DMS153 (cell line): ENCODE measurements at regions not wholly inside any gene's neighbourhood (a gene's known extent, or its start where the extent isn't known, plus 50 kb on each side); places are given as distances from the start of the nearest gene placed in this dataset.
A peak's percentile ranks its signal among the peaks of the same experiment; 100 is the strongest.

ENCODE experiments used
- DNase-seq: peaks from one replicate; lab custom pipeline; 2025; lab: John Stamatoyannopoulos, UW

DNA sequence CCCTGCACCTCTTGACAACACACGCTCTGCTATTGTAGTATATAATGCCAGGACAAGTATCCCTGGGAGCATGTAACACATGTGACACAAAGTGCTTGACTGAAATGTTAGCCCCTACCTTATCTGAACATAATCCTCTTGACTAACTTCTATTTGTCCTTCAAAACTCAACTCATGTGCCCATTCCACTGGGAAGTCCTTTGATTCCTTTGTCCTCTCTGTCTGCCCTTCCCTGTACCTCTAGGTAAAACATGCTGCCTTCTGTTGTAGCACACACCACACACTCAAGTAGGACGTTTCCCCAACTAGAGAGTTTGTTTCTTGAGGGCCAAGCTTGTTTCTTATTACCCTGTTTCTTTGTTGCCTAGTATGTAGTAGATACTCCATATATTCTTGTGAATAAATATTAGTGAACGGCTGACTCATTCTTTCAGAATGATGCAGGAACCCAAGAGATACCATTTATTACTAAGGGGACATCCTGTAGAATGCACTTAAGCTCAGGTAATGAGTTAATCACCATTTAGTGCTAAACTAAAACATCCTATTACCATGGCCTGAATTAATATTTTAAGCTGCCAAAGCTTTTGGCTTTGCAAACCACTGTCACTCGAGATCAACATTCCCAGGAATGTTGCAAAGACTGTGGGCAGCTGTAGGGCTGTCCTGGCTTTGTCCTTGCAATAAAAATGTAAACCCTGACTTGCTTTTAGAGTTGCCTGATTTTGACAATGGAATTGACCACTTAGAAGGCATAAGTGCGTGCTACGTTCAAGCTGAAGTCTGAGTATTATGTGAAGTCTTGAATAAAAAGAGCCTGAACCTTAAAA, 313.4 kb downstream of the COG6 start:
- no peak for DNase-seq

DNA sequence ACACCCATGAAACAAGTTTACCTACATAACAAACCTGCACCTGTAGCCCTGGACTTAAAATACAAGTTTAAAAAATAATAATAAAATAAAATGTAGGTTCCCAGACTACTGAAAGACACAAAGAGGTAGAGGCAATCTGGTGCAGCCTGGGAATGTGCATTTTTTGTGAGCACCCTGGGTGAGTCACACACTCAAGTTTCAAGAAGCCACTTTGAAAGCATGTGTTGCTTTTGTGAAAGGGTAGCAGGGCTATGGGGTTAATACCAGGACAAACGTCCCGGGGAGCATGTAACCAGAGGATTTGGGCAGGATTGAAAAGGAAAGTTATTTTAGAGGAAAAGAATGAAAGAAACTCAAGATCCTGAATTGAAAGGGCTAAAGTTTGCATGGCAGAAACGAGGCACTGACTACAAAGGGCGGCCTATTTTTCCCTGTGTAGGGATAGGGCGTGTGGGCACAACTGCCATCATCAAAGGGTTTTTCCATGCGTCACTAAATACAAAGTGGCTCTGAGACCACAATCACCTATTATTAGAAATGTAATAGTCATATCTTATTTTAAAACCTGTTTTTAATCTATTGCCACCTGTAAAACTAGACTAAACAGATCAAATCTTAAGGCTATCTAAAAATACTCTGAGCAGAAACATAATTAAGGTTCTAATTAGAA, 314.9 kb downstream of the COG6 start:
- DNase-seq, result no peak

DNA sequence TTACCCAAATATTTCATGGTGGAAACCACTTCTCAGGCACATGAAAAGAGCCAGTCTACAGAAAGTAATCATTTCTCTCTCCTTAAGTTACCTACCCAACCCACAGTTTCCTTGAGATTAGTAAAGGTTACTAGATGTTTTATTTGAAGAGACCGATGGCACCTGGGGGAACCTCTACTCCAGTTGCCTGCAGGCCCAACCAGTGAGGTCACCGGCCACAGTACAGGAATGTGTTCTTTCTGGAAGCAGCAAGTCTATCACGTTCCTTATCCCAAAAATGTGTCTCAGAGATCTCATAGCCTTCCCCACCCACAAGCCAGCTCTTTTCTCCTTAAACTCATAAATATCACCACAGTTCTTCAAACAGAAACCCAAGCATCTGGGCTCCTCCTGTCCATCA, 316.1 kb downstream of the COG6 start:
- DNase-seq, result no peak

DNA sequence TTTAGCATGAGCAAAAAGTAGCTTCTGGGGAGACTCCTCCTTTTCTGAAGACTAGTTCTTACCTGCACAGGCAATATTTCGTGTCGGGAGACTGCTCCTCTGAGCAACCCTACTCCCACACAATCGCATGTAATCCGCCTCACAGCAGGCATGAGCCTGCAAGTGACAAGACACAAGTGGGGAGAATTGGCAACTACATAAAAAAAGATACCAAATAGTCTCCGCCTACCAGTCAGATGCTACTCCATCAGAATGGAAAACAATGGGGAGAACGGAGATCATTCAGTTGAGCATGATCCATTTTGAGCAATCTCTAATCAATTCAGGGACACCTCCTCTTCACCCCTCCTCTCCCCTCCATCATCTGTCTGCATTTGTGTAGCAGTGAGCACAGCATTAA, 321.0 kb downstream of the COG6 start:
- DNase-seq, result no peak

DNA sequence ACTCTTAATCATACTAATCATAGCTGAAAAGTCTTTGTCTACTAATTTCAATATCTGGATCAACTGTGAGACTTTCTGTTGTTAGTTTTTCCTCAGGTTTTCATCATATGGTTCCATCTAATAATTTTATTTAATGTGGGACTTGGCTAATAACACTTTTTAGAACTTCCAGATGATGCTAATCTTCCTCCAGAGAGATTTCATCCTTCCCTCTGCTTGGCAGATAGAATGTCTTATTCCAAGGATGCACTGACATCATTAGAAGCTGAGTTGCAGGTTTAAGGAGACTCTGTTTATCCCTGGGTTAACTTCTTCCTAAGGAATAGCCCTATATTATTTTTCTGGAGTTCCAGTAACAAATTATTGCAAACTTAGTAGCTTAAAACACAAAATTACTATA, 325.6 kb downstream of the COG6 start:
- no peak for DNase-seq

DNA sequence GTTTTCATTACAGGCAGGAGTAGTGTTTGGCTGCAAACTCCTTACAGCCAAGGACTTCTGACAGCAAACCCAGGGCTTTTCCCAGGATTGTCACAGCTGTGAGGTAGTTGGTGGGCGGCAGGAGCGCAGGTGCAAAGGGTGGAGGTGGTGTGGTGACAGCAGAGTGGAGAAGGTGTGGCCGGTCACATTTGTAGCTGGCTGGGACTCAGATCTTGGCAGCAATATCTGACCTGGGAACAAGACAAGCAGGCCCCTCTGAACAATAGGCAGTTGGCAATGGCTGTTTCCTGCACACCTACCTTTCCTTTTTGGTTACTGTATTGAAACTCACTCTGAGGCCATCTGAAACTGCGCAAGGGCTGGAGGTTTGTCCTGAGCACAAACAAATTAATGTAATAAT, 327.3 kb downstream of the COG6 start:
- DNase-seq, result no peak

DNA sequence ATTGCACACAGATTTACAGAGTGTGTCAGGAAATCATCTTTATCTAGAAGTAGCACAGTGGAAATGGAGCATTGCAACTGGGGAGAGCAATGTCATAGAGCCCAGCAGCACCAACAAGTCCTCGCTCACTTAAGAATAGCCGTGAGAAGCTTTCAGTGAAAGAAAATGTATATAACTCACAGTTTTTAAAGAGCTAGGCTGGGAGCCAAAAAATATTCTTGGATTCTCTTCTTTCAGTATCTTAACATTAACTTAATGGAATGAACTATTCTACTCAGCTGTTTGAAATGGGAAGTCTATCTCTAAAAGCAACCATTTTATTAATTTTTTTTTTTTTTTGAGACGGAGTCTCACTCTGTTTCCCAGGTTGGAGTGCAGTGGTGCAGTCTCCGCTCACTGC, 329.6 kb downstream of the COG6 start:
- no peak for DNase-seq

DNA sequence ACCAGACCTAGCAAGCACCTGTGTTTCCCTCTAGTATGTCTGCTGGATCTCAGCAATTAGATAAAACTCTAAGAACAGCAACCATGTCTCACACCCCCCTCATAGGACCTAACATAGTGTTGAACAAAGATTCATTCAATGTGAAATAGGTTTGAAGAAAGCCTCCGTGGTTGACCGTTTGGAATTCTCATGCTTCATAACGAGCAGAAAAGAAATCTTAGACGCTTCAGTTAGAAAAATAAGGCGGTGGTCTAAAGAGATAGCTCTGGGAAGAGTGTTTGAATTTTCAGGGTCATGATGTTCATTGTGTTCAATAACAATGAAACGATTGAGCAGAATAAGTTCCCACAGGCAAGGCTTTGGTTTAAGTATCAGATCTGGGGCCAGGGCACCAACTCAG, 332.9 kb downstream of the COG6 start:
- no peak for DNase-seq

DNA sequence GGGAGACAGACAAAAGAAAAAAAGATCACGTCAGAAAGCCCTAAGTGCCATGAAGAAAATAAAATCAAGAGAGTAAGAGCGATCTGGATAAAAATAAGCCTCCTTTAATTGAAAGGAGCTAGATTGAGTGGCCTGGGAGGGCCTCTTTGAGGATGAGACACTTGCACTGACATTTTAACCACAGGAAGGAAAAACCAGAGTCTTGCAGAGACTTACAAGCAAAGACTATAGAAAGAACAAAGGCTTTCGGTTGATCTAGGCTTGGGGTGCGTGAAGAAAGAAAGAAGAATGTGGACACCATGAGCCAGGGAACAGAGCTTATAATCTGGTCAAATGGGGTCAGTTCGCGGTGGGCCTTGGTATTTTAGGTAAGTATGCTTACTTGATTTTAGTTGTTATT, 342.7 kb downstream of the COG6 start:
- no peak for DNase-seq

DNA sequence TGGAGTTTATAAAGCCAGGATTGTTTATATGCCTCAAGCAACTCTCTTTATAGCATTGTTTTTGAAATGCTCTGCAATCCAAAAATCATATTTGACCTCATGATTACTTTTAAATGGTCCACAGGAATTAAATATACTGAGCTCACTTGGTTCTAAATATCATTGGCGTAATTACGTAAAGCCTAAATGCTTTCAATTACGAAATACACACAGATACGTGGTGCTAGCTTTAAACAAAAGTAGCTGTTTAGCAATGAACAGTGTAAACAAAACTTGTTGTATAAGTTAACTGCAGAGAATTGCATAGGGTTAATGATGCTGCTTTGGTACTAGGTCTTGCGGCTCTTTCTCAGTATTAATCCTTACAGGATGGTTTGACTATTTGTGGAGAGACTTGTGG, 346.6 kb downstream of the COG6 start:
- DNase-seq, result no peak

DNA sequence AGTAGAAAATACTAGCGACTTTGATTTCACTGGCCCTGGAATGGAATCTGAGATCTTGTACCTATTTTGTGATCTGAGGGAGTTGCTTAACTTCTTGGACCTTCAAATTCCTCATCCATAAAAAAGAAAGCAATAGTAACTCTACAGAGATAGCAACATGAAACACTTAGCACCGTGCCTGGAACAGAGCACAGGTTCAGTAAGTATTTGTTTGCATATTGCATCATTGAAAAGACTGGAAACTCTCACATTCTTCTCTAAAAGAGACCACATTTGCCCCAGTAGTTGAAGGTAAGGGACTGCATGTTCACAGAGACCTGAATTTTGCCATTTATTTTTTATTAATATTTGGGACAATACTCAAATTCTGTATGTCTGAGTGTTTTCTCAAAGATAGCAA, 358.1 kb downstream of the COG6 start:
- no peak for DNase-seq

DNA sequence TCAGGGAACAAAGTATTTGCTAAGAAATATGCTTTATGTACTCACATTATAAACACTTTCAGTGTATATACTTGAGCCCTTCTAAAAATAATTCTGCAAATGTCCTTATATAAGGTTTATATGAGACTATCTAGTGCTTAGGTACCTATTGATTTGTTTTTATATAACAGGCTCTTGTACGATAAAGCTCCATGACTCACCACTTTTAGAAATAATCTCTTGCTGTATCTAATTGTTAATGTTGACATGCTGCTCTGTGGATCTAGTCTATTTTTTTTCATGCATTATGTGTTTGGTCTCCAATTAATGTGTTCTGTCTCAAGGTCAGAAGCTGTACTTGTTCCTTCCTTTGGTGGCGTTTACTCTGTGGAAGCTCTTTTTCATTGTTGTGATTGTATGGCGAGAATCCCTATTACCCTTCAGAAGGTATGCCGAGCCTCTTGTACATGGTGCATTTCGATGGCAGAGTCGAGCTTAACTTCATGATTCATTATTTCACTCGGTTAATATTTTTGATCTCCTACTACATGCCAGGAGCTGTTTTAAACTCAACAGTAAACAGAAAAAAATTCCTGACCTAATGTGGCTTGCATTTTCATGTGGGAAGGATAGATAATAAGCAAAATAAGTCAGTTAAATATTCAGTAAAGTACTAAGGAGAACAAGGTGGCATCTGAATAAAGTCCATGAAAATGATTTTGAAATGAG, 361.6 kb downstream of the COG6 start:
- peak; percentile 2 for DNase-seq

DNA sequence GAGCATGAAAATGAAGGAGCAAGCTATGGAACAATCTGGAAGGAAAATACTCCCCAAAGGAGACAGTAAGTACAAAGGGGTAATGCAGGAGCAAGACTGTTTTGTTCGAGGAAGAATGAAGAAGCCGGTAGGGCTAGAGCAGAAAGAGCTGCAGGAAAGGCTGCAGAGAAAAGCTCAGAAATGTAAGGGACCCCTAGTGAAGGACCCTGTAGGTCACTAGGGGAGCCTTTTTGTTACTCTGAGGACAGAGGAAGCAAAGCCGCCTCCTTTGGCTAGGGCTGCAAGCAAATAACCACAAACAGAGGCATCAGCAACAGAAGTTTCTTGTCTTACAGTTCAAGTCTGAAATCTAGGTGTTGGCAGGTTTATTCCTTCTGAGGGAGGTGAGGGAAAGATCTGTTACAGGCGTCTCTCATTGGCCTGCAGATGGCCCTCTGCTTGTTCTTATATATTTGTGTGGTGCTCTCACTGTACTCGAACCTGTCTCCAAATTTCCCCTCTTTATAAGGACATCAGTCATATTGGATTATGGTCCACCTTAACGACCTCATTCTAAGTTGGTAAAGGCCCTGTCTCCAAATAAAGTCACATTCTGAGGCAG, 362.3 kb downstream of the COG6 start:
- no peak for DNase-seq

DNA sequence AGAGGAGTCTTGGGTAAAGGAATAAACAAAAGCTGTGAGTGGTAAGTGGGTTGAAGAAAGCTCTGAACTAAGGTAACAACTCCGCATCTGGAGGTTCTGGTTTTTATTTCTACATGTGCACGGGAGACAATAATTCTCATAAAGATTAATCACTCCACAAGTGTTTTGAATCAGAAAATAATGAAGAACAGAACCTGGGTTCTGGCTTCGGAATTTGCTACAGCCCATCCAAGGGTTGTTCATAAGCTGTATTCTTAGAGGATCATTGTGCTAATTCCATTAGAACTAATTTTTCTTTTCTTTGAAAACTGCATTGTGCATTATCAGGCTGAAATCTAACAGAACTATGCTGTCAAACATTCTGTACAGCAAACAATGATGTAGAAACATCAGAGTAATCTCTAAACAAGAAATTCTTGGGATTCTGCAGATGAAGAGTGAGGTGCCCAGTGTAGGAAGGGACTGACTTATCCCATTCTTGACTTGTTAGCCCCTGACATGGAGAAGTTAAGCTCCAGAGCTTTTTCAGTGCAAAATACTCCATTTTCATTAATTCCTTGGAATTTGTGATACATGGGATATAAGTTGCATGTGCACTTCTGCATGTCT, 368.2 kb downstream of the COG6 start:
- no peak for DNase-seq

DNA sequence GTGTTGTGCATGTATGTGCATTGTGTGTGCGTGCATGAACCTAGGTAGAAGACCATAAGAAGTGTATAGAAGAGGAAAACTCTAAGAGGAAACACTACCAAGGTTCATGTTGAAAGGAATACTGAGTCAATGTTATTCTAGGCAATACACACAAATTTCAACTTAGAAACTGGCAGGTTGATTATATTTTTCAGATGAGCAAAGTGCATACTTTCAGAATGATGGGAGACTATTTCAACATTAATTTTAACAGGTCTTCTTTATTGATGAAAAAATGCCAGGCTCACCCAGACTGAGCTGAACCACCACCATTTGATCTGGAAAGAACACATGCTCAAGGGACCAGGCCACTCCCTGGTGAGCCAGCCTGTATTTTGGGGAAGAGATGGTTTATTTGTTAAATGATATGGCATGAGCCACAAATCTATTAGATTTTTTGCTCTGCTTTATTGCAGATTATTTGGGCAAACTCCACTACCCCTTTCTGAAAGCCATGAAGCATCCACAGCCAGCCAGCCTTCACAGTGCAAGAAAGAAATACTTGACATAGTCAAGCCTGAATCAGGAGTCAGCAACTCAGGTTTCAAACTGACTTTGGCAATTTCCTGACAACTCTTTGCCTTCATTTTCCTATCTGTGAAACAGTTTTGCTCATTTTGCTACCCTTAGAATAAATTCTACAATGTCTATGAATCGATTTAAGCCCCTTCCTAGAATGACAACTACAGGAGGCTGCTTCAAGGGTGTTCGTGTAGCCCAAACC, 368.9 kb downstream of the COG6 start:
- DNase-seq, result no peak

DNA sequence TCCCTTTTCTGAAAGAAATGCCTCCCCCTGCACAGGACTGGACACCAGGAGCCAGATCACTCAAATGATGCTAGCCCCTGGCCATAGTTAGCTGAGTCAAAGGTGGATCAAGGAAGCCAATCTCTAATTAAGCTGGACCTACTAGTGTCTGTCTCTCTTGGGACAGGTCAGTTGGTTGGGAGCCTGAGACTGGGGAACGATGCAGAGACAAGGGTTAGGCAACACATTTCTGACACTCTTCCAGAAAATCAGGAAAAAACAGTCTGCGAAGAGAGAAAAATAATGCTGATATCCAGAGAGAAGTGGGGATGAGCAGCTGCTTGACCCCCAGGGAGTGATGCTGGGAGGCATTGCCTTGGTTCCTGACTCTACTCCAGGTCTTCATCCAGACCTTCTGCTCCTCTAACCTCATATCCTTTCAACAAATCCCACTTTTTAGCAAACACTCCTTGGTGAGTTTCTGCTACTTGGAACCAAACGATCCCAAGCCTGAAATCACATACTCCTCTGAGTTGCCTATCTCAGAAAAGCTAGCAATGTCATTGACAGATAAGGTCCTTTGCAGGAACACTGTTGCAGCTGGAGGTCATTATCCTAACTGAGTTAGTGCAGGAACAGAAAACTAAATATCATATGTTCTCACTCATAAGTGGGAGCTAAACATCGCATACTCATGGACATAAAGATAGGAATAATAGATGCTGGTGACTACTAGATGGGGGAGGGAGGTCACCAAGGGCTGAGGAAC, 369.7 kb downstream of the COG6 start:
- DNase-seq, result no peak

DNA sequence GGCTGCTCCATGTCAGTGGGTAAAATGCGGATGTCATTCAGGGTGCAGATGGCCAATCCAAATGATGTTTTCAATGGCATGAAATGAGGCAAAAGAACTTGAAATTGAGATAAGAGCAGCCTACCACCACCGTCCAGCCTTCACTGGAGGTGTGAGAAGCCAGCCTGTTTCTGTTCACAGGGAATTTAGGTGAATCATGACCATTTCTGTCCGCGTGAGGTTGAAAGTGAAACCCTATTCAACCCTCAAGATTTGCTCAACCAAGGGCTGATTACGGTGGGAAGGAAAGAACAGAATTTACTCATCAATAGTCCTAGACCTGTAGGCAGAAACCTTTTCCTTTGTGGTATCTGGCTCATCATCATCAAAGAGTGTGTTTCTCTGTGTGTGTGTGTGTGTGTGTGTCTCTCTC, 370.7 kb downstream of the COG6 start:
- no peak for DNase-seq

DNA sequence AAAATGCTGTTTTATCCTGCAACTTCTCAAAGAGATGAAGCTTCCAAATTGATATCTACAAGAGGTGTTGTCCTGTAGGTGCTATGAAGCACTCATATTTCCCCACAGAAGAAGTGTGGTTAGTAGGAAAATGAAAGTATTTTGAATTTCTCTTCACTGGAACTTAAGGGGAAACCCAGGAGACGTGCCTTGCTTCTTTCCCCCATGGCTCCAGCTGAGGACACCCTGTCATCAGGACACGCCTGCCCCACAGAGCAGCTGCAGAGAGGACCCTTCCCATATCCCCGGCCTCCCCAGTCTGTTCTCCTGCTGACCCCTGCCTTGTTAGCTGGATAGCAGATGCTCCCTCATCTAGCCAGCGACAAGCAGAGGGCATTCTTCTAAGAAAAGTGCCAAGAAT, 371.3 kb downstream of the COG6 start:
- DNase-seq, result no peak

DNA sequence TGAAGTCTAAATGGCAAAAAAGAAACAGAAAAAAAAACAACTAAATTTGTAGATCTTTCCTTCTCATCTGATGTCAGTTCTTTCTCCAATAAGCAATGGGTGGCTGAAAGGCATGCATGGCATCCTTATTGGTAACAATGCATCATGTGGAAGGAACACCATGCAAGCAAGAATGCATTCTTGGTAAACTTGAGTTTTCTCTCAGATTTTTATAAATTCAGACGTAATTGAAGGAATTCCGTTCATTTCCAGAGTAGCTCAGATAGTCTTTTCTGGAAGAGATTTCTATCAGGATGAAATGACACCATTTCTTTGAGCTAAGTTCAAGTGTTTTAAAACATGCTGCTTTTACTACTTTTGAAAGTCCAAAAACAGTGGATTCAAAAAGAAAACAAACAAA, 373.0 kb downstream of the COG6 start:
- no peak for DNase-seq

DNA sequence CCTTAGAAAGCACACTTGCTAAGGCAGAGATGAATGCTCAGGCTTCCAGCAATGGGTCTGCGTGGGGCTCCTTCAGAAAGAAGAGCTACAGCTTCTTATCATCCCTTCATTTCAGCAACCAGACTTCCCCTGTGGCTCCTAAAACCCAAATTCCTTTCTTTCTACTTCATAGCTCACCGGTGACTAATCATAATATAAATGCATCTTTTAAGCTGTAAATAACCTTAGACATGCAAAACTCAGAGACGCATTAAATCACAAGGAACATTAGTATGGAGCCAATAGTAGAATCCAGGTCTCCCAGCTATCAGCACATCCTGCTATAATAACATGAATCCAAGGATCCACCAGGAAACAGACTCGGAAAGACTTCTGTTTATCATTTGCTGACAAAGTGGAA, 375.6 kb downstream of the COG6 start:
- DNase-seq, result no peak

DNA sequence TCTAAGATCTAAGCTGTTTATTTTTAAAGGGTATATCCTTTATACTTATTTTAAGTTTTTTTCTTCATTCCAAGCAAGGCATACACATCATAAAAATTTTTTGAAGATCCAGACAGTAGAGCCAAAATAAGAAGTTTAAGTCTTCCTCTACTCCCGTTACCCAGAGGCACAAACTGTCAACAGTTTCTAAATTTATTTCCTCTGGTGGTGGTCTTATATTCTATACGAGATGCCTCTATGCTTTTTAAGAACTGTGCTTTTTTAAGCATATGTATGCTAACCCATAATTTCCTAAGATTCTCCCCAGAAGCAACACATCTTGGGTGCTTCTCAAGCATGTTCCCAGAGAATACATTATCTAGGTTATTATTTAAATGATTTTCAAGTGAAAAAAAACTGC, 383.6 kb downstream of the COG6 start:
- no peak for DNase-seq
